H9 (cell line): ENCODE measurements at regions not wholly inside any gene's neighbourhood (a gene's known extent, or its start where the extent isn't known, plus 50 kb on each side); places are given as distances from the start of the nearest gene placed in this dataset.

Source experiments
- DNase-seq: peaks from one replicate; pipeline ENCODE4 v3.0.0-alpha.2; 2017
- H2AFZ ChIP-seq: one replicate; pipeline ENCODE4 v1.6.1; 2013; ENCODE audit warnings: mild to moderate bottlenecking, low read length, control low read depth, moderate library complexity
- H2AK5ac ChIP-seq: 2 replicates; pipeline ENCODE4 v1.6.1; 2013; ENCODE audit warnings: low read length, control low read depth, mixed read lengths; ENCODE audit not compliant: insufficient read length
- H2BK120ac ChIP-seq: one replicate; pipeline ENCODE4 v1.6.1; 2013; ENCODE audit warnings: low read depth, mild to moderate bottlenecking, low read length, control low read depth, inconsistent platforms; ENCODE audit not compliant: poor library complexity, severe bottlenecking
- H2BK12ac ChIP-seq: 2 replicates; pipeline ENCODE4 v1.6.1; 2013; ENCODE audit warnings: low read length, control low read depth, mixed read lengths, low read depth; ENCODE audit not compliant: insufficient read length
- H2BK15ac ChIP-seq: 2 replicates; pipeline ENCODE4 v1.6.1; 2013; ENCODE audit warnings: low read depth, low read length, control low read depth
- H2BK20ac ChIP-seq: one replicate; pipeline ENCODE4 v1.6.1; 2013; ENCODE audit warnings: low read depth, mild to moderate bottlenecking, low read length, control low read depth, inconsistent platforms; ENCODE audit not compliant: poor library complexity, severe bottlenecking
- H2BK5ac ChIP-seq: 2 replicates; pipeline ENCODE4 v1.6.1; 2013; ENCODE audit warnings: low read length, control low read depth, mixed read lengths; ENCODE audit not compliant: insufficient read length
- H3K14ac ChIP-seq: 2 replicates; pipeline ENCODE4 v1.6.1; 2013; ENCODE audit warnings: low read length, control low read depth; ENCODE audit not compliant: insufficient read depth
- H3K18ac ChIP-seq: 2 replicates; pipeline ENCODE4 v1.6.1; 2013; ENCODE audit warnings: low read depth, mild to moderate bottlenecking, mixed read lengths, low read length, control low read depth; ENCODE audit not compliant: insufficient read length
- H3K23ac ChIP-seq: 2 replicates; pipeline ENCODE4 v1.6.1; 2013; ENCODE audit warnings: low read length, control low read depth, mixed read lengths, low read depth; ENCODE audit not compliant: insufficient read length
- H3K23me2 ChIP-seq: 2 replicates; pipeline ENCODE4 v1.6.1; 2013; ENCODE audit warnings: low read depth, mild to moderate bottlenecking, mixed read lengths, low read length, control low read depth; ENCODE audit not compliant: insufficient read length, poor library complexity, severe bottlenecking
- H3K27ac ChIP-seq: 2 replicates; pipeline ENCODE4 v1.5.1; 2013; ENCODE audit warnings: low read length, control low read depth, mixed read lengths, low read depth; ENCODE audit not compliant: insufficient read length
- H3K27me3 ChIP-seq: 2 replicates; pipeline ENCODE4 v1.6.1; 2013; ENCODE audit warnings: low read length, control low read depth, inconsistent platforms; ENCODE audit not compliant: insufficient read depth
- H3K4ac ChIP-seq: 2 replicates; pipeline ENCODE4 v1.6.1; 2013; ENCODE audit warnings: low read depth, mild to moderate bottlenecking, control low read depth, inconsistent platforms, low read length, moderate library complexity
- H3K4me1 ChIP-seq: 2 replicates; pipeline ENCODE4 v1.6.1; 2013; ENCODE audit warnings: low read length, control low read depth, inconsistent platforms; ENCODE audit not compliant: insufficient read depth
- H3K4me2 ChIP-seq: 2 replicates; pipeline ENCODE4 v1.6.1; 2013; ENCODE audit warnings: low read length, control low read depth, mixed read lengths; ENCODE audit not compliant: insufficient read length, insufficient read depth
- H3K56ac ChIP-seq: 2 replicates; pipeline ENCODE4 v1.6.1; 2013; ENCODE audit warnings: low read depth, mild to moderate bottlenecking, mixed read lengths, low read length, control low read depth; ENCODE audit not compliant: insufficient read length
- H3K79me1 ChIP-seq: 2 replicates; pipeline ENCODE4 v1.6.1; 2013; ENCODE audit warnings: low read depth, mild to moderate bottlenecking, moderate library complexity, low read length, control low read depth, inconsistent platforms; ENCODE audit not compliant: insufficient read depth, poor library complexity, severe bottlenecking
- H3K79me2 ChIP-seq: 2 replicates; pipeline ENCODE4 v1.6.1; 2013; ENCODE audit warnings: low read length, control low read depth, inconsistent platforms; ENCODE audit not compliant: insufficient read depth
- H3K9ac ChIP-seq: 2 replicates; pipeline ENCODE4 v1.6.1; 2013; ENCODE audit warnings: low read length, control low read depth, mixed read lengths; ENCODE audit not compliant: insufficient read length; ENCODE audit errors: extremely low read depth
- H3K9me3 ChIP-seq: one replicate; pipeline ENCODE4 v1.6.1; 2013; ENCODE audit warnings: low read depth, low read length, inconsistent platforms; ENCODE audit not compliant: control insufficient read depth
- H3T11ph ChIP-seq: one replicate; pipeline ENCODE4 v1.6.1; 2013; ENCODE audit warnings: mild to moderate bottlenecking, low read length, control low read depth, inconsistent platforms
- H4K20me1 ChIP-seq: one replicate; pipeline ENCODE4 v1.6.1; 2013; ENCODE audit not compliant: control insufficient read depth, insufficient read length, insufficient read depth
- H4K5ac ChIP-seq: 2 replicates; pipeline ENCODE4 v1.6.1; 2013; ENCODE audit warnings: low read depth, mild to moderate bottlenecking, mixed read lengths, low read length, control low read depth; ENCODE audit not compliant: insufficient read length
- H4K8ac ChIP-seq: replicated peaks from 2 replicates; pipeline ENCODE4 v1.6.1; 2013; ENCODE audit warnings: low read length, control low read depth, mixed read lengths, low read depth; ENCODE audit not compliant: insufficient read length
- H4K91ac ChIP-seq: 2 replicates; pipeline ENCODE4 v1.6.1; 2013; ENCODE audit warnings: low read depth, mild to moderate bottlenecking, moderate library complexity, mixed read lengths, low read length, control low read depth; ENCODE audit not compliant: insufficient read length
- H3K27ac Mint-ChIP-seq, 3 experiments: 2 replicates in 2 of 3; 3 replicates in 1 of 3; pipeline ENCODE4 v1.8.0; 2020 to 2021; ENCODE audit warnings: mixed read lengths in 3 of 3, mild to moderate bottlenecking in 1 of 3, moderate library complexity in 1 of 3
- H3K27me3 Mint-ChIP-seq: 2 replicates; pipeline ENCODE4 v1.8.0; 2021; ENCODE audit warnings: low read depth, mild to moderate bottlenecking, moderate library complexity, mixed read lengths
- H3K36me3 Mint-ChIP-seq, 3 experiments: 2 replicates in 2 of 3; 3 replicates in 1 of 3; pipeline ENCODE4 v1.8.0; 2020 to 2021; ENCODE audit warnings: low read depth in 3 of 3, mixed read lengths in 3 of 3; ENCODE audit not compliant: insufficient read depth in 1 of 3
- H3K4me1 Mint-ChIP-seq, 2 experiments: 2 replicates each; pipeline ENCODE4 v1.8.0; 2020; ENCODE audit warnings: mixed read lengths in 2 of 2
- H3K4me3 Mint-ChIP-seq, 2 experiments: 2 replicates in 1 of 2; 3 replicates in 1 of 2; pipeline ENCODE4 v1.8.0; 2020 to 2021; ENCODE audit warnings: mild to moderate bottlenecking in 2 of 2, mixed read lengths in 2 of 2, moderate library complexity in 1 of 2
- H3K9me3 Mint-ChIP-seq, 2 experiments: 2 replicates in 1 of 2; 3 replicates in 1 of 2; pipeline ENCODE4 v1.8.0; 2020; ENCODE audit warnings: mild to moderate bottlenecking in 2 of 2, mixed read lengths in 2 of 2, moderate library complexity in 1 of 2
- WGBS: extraction: QIAGEN DNeasy Blood & Tissue Kit; methylation state at CpG from one replicate; pipeline ENCODE4 v1.1.7; 2013; ENCODE audit warnings: missing lambda C conversion rate, low lambda C conversion rate, mixed read lengths; ENCODE audit not compliant: insufficient read length; ENCODE audit errors: extremely low coverage; 5-methylcytosine and 5-hydroxymethylcytosine counted together
- TF ChIP-seq, protein P1 (sequence below): fragments of 200-600 bp; sonication (generic); conservative IDR thresholded peaks from 3 replicates; pipeline ENCODE4 v1.8.0; 2021; ENCODE audit warnings: antibody characterized with exemption, mild to moderate bottlenecking

DNA sequence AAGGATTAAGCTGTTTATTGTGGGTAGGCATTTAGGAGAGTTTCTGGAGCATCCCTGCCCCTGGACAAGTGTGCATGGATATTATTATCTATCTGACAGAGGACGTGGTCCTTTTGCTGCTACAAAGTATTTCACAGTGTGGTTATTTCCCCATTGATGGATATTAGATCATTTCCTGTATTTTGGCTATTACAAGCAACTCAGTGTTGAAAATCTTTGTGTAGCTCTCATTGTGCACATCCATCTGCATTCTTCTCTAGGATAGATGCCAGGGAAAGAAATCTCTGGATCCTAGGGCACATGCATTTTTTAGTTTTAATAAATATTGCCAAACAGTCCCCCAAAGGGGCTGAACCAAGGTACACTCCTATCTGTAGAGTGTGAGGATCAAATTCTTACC is 154.3 kb upstream of the SRRM4 start:
- Histone ChIP-seq H2AFZ (no peak overlapping the region), H4K91ac (no peak overlapping the region), H4K8ac (no peak overlapping the region), H3K4ac (no peak overlapping the region), H2AK5ac (no peak overlapping the region), H2BK120ac (no peak overlapping the region), H3K4me1 (no peaks in the 10 kb centered on the region), H3K27ac (no peak overlapping the region), H4K5ac (no peak overlapping the region), H3K79me2 (no peaks in the 10 kb centered on the region), H3K9me3 (no peaks in the 10 kb centered on the region), H2BK12ac (no peak overlapping the region), H3K79me1 (no peaks in the 10 kb centered on the region), H2BK15ac (no peak overlapping the region), H3K18ac (no peak overlapping the region), H3T11ph (no peak overlapping the region), H2BK5ac (no peak overlapping the region), H3K23me2 (no peaks in the 10 kb centered on the region), H3K9ac (no peak overlapping the region), H3K4me2 (no peak overlapping the region), H3K23ac (no peak overlapping the region), H3K14ac (no peak overlapping the region), H3K56ac (no peak overlapping the region), H3K27me3 (no peaks in the 10 kb centered on the region), H2BK20ac (no peak overlapping the region), H4K20me1 (no peaks in the 10 kb centered on the region)
- Mint-ChIP-seq H3K9me3 (no peaks in the 10 kb centered on the region; a peak in 1 of 5 replicates), H3K4me3 (no peak overlapping the region), H3K27ac (no peak overlapping the region), H3K36me3 (no peaks in the 10 kb centered on the region), H3K4me1 (peaks cover 4 to 13% of the 10 kb centered on the region in 2 experiments; a peak in 3 of 4 replicates), H3K27me3 (no peaks in the 10 kb centered on the region; the same call in 1 of the 2 replicates)
- DNase-seq = no peak
- TF ChIP-seq, protein P1, sequence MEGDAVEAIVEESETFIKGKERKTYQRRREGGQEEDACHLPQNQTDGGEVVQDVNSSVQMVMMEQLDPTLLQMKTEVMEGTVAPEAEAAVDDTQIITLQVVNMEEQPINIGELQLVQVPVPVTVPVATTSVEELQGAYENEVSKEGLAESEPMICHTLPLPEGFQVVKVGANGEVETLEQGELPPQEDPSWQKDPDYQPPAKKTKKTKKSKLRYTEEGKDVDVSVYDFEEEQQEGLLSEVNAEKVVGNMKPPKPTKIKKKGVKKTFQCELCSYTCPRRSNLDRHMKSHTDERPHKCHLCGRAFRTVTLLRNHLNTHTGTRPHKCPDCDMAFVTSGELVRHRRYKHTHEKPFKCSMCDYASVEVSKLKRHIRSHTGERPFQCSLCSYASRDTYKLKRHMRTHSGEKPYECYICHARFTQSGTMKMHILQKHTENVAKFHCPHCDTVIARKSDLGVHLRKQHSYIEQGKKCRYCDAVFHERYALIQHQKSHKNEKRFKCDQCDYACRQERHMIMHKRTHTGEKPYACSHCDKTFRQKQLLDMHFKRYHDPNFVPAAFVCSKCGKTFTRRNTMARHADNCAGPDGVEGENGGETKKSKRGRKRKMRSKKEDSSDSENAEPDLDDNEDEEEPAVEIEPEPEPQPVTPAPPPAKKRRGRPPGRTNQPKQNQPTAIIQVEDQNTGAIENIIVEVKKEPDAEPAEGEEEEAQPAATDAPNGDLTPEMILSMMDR = no peak
- WGBS = no CpG with 5 or more reads among the region's 1 CpG
